ENCODE measurements at regions not wholly inside any gene's neighbourhood (a gene's known extent, or its start where the extent isn't known, plus 50 kb on each side); places are given as distances from the start of the nearest gene placed in this dataset.

DNA sequence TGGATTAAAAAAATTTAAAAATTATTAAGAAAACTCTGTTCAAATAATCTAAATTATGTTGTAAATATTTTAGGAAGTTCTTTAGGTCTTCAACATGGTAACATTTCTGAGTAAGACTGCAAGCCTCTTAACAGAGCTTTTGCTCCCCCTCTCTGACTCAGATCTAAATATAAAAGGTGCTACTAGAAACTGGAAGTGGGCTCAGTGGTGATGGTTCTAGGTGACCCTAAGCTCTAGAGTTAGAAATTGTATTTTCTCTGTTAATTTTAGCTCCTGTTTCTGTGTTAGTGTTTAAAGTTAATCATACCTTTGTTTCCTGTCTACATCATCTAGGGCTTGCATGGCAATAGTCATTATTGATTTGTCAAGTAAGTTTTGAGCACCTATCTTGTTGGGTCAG lies 159.9 kb upstream of the MEIS2 start:
- DNase-seq (ENCODE audit: low read depth, low spot score): no peak

DNA sequence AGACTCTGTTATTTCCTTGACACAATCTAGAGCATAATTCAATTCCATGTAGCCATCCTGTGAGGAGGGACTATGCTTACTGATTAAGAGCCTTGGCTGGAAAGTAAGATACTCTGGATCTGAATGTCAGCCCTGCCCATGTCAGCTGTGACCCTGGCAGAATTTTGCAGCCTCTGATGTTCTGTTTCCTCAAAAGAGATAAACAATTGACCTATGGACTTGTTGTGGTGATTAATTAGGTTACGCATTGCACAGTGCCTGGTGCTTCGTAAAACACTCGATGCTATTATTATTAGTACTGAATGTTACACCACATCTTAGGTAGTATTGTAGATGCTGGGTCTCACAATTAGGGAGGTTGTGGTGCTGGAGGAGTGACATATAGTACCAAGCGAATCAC lies 161.3 kb upstream of the MEIS2 start:
- DNase-seq (ENCODE audit: low read depth, low spot score): no peak

DNA sequence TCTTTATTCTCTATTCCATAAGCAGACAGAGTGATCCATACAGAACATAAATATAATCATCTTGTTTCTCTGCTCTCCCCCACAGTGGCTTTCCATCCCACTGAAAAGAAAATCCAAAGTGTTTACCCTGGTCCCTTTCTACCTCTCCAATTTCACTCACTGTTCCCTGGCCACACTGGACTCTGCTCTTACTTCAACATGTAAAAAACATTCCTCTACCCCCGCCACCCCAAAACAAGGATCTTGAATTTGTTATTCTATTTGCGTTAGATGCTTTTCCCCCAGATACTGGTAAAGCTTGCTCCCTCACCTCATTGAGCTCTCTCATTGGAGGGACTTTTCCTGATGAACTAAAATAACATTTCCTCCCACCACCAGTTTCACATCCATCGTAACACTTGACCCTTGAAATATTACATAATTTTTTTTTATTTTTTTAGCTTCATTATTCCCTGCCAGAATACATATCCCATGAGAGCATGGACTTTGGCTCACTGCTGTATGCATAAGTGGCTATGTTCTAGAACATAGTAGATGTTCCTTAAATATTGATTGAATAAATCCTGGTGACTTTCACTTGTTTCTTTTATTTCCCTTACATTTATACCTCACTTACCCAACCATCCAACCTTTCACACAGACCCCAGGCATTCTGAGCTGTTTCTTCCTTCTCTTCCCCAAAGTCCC lies 162.7 kb upstream of the MEIS2 start:
- DNase-seq (ENCODE audit: low read depth, low spot score): no peak

DNA sequence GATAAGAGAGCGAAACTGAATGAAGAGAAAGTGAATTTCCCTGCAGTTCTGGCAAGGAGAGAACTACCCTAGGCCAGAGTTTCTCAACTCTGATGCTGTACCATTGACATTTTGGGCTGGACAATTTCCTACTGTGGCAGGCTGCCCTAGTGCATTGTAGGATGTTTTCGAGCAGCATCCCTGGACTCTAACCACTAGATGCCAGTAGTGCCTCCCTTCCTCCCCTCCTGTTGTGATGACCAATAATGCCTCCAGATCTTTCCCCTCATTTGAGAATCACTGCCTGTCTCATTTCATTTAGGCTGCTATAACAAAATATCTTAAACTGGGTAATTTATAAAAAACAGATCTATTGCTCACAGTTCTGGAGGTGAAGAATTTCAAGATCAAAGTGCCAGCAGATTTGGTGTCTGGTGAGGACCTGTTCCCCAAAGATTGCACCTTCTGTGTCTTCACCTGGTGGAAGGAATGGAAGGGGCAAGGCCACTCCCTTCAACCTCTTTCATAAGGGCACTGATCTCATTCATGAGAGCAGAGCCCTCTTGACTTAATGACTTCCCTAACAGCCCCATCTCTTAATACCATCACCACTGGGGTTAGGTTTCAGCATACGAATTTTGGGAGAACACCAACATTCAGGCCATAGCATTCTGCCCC lies 188.9 kb upstream of the MEIS2 start:
- DNase-seq (ENCODE audit: low read depth, low spot score): no peak

DNA sequence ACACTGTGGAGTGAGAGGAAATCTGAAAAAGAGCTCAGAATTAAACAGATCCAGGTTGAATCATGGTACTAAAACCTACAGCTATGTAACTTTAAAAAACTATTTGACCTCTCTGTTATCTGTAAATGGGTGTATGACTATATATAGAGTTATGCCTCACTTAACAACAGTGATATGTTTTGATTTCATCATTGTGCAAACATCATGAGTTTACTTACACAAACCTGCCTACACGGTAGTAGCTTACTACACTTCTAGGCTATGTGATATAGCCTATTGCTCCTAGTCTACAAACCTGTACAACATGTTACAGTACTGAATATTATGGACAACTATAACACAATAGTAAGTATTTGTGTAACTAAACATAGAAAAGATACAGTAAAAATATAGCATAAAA lies 191.6 kb upstream of the MEIS2 start:
- DNase-seq (ENCODE audit: low read depth, low spot score): no peak

DNA sequence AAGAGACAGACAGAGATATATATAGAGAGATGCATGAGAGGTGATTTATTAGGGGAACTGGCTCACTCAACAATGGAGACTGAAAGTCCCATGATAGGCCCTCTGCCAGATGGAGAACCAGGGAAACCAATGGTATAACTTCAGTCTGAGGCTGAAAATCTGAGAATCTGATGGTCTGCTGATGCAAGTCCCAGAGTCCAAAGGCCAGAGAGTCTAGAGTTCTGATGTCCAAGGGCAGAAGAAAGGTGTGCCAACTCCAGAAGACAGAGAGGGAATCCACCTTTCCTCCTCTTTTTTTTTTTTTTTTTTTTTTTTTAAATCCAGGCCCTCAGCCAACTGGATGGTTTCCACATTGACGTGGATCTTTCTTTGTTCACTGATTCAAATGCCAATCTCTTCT lies 197.9 kb upstream of the MEIS2 start:
- DNase-seq (ENCODE audit: low read depth, low spot score): no peak

DNA sequence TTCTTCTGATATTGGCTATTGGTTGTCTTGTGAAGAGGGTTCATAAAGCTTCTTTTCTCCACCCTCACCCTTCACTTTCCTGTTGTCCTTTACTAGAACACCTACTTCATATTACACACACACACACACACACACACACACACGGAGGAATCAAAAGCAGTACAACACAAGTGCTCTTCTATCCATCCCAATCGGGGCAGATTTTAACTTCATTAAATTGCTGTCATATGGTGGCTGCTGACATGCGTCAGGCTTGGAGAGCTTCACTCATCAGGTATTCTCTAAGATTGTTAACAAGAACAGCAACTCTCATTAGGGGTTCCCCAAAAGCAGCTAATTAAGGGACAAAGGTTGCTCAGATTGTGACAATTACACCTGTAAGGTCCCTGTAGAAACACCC lies 239.1 kb upstream of the MEIS2 start:
- no peak for DNase-seq (ENCODE audit: low read depth, low spot score)

DNA sequence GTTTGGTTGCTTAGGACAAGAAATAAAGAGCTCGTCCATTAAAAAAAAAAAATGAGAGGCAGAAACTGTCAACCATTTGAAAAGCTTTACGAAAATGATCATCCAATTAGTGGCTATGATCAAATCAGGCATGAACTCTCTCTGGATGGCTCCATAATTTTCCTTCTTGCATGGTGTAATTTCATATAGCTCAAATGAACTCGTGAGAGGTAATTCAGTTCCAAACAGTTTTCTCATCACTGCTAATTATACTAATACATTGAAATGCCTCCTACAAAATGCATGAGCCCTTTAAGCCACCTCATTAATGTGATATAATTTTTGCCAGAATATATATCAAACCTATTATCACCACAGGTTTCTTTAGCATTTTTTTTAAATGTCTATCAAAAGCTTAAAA lies 239.5 kb upstream of the MEIS2 start:
- no peak for DNase-seq (ENCODE audit: low read depth, low spot score)

DNA sequence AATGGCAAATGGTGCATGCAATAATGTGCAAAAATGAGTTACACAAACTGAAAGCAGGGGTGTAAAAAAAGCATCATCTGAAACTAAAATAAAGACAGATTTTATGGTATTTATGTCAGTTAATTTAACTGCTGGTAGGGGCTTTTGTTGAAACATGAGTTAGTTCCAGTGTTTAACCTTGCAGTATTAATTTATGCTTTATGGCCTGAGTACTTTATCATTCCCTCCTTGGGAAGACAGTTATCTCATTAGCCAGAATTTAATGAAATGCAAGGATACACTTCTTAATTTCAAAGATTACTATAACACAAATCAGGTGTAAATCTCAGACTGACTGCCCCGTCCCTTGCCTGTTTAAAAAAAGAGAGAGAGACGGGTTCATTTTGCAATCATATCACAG lies 240.1 kb upstream of the MEIS2 start:
- DNase-seq (ENCODE audit: low read depth, low spot score): no peak

DNA sequence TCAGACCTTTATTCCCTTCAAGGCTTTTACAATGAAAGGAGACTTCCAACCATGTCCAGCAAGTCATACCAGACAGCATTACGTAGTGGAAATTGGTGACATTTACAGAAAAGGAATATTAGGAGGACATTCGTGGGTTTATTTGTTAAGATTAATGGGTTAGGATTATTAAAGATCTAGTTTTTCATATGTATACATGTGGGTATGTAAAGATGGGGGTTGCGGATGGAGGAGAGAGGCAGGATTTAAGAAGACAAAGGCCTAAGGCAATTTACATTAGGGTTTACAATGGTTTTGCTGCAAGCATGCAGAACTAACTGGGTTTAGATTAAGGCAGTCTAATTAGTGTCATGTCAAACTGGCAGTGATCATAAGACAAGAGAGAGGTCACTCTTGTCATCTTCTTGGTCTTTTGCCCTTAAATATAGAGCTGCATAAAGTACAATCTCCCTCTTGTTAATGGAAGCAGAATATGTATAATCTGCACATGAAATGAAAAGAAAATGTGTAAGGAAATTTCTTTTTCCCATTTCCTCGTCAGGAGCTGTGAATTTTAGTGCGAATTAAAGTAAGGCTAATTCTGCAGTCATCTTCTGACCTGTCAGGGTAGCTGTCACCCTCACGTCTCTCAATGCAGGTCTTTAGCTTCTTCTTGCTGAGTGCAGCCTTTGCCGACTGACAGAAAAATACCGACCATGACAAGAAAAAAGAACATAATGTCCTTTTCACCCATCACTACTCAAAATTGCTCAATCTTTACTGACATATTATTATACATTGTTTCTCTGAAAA lies 258.9 kb upstream of the MEIS2 start:
- no peak for DNase-seq (ENCODE audit: low read depth, low spot score)

DNA sequence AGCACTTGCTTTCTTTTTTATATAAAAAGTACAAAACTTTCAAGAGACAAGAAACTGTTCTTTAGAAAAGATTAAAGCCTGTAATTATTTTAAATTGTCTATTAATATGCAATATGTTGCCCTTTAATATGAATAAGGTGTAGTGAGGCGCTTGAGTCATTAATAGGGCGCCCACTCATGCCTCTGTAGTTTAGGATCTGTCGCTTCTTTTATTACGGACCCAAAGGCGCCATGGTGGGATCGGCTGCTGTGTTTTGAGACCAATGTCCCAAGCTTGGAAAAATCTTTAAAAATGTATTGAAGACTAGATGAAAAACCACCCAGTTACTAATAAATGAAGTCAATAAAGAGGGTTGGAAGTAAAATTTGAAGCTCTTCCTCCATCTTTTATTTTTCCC lies 259.5 kb upstream of the MEIS2 start:
- no peak for DNase-seq (ENCODE audit: low read depth, low spot score)

DNA sequence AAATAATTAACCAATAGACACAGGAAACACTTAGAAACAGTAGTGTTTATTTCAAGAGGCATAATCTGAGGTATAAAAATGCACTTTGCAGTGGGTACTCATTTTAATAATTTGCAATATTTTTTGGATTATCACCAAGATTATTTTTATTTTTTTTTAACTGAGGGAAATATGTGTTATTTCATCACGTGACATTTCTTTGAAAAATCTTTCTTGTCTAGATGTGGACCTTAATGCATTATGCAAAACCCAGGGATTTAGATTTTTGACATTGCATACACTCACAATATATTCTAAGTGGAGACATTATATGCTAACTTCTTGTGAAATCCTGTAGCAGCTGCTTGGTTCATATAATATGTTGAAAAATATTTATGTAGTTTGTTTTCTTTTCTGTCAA lies 260.4 kb upstream of the MEIS2 start:
- DNase-seq (ENCODE audit: low read depth, low spot score): no peak

DNA sequence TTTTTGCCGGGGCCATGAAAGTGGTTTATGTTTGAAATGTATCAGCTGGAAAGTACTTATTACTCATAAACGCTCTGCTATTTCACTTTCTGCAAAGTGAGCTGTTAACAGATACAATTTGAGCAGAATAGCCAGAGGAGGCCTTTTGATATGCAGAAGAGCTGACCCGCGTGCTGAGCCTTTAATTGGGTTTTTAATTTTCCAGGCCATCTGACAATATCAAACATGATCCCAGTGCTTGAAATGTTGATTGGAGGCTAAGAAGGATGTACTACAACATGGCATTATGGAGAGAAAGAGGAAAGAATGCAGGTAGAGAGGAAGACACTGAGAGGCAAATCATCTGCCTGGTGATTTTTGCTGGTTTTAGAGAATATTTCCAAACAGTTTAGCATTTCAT lies 261.3 kb upstream of the MEIS2 start:
- no peak for DNase-seq (ENCODE audit: low read depth, low spot score)

DNA sequence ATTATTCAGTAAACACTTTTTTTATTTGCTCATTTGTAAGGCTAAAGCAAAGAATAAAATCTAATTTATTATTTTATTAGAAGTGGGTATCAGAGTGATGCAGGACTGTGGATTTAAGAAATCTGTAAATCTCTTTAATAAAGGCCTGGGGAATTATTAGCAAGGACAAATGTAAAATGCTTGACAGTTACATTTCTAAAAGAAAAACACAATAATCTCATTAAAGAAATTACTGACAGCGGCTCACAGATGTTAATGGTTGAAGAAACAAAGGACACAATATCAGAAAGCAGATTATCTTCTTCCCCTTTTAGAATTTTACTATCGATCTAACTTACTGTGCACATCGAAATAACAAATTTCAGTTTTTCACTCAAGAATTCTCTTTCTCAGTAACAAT lies 262.1 kb upstream of the MEIS2 start:
- no peak for DNase-seq (ENCODE audit: low read depth, low spot score)

DNA sequence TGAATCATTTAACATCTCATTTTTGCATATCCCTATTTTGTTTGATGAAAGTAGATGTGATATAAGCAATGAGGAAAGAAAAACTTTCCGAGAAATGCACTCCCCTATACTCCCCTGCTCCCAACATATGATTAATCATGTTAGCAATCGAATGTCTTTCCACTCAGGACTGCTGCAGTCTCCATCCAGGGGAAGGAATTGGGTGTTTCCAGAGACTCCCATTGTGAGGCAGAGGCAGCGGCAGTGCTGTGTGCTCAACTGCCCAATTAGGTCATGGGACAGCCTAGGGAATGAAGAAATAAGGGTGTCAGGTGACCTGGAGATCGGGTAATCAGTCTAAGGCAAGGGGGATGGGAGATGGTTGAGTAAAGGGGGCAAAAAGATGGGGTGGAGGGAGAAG lies 268.6 kb upstream of the MEIS2 start:
- DNase-seq (ENCODE audit: low read depth, low spot score): no peak

DNA sequence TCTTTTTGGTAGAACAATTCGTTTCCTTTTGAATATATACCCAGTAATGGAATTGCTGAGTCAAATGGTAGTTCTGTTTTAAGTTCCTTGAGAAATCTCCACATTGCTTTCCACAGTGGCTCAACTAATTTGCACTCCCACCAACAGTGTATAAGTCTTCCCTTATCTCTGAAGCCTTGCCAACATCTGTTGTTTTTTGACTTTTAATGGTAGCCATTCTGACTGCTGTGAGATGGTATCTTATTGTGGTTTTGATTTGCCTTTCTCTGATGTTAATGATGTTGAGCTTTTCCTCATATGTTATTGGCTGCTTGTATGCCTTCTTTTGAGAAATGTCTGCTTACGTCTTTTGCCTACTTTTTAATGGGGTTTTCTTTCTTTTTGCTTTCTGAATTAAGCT lies 270.6 kb upstream of the MEIS2 start:
- DNase-seq (ENCODE audit: low read depth, low spot score): no peak

DNA sequence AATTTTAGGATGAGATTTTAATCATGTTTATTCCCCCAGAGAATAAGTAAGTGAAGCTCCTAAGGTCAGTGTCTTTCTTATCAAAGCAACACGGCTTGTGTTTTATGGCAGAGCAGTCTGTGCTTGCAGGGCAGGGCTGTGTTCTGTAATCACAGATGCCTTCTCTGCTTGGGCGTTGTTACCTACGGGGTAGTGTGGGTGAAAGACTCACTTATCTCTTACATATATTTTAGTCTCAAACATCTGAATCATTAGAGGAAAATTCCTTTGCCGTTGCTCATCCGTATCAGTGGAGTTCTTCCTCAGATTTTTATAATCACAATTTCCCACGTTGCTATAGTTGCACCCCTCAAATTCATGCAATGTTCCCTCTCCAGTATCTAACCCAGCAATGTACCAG lies 271.7 kb upstream of the MEIS2 start:
- DNase-seq (ENCODE audit: low read depth, low spot score): no peak

DNA sequence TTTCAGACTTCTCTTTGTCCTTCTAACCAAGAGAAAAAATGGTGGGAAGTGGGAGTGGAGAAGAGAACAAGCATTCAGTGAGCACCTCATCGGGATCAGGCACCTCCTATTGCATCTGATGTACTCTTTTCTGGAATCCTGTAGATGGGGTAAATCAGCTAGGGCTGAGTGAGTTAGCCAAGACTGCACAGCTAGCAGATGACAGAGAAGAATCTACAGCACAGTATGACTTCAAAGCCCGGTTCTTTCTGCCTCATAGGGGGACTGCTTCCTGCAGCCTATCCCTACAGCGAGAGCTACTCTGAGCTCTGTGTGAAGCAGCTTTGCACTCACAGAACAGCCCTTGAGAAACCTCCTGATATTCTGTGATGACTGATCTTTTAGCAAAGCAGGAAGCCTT lies 275.2 kb upstream of the MEIS2 start:
- DNase-seq (ENCODE audit: low read depth, low spot score): no peak

DNA sequence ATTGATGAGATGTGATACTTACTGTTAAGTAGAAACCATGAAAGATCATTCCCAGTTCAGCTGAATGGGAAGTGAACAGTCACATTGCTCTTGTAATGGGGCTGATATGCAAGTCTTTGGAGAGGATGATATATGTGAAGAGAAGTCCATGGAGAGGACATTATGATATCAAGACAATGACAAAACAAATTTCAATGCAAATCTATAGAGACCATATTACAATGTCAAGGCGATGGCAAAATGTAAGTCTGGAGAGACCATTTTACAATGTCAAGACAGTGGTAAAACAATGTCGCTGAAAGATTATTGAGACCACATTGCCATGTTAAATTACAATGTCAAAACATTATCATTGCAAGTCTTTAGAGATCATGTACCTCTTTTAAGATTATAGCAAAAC lies 277.1 kb upstream of the MEIS2 start:
- no peak for DNase-seq (ENCODE audit: low read depth, low spot score)

DNA sequence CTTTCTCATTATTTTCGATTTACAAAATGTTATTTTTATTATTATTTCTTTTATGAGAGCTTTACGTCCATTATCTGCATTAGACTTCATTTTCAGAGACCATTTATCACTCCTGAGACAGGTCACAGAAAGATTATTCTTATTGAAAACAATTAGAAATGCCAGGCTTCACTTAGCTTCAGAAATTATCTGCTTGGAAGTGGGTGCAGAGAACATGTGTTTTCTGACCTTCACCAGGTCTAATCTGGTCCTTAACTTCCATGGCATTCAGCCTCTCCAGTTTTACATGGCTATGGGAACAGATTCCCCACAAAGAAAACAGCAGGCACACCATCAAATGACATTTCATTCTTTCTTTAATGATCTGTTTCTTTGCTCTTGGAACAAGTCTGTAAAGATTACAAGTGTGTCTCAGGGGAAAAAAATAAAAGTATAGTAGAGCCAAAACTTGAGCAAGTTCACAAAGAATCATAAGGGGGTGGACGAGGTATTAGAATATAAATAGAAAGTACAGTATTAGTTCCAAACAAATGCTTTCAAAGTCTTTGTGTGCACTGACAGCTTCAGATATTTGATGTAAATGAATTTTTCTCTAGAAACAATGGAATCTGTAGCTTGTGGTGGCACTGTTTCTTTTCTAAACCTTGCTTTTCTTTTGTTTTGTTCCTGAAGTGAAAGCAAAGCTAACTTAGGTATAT lies 294.2 kb upstream of the MEIS2 start:
- no peak for DNase-seq (ENCODE audit: low read depth, low spot score)

DNA sequence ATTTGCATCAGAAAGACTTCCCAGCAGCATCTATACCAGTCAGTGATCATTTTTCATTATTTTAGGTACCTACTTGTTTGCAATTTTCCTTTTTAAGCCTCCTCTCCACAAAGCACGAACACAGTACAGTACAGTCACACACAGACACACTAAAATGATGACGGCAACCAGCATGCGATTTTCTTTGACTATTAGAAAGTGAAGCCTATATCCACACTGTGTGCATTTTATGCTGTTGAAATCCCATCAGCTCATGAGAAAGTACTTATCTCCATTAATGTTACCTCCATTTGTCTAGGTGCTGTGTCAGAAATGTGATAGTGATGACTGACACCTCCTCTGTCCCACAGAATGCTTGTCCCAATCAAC lies 294.7 kb upstream of the MEIS2 start:
- DNase-seq (ENCODE audit: low read depth, low spot score): no peak

DNA sequence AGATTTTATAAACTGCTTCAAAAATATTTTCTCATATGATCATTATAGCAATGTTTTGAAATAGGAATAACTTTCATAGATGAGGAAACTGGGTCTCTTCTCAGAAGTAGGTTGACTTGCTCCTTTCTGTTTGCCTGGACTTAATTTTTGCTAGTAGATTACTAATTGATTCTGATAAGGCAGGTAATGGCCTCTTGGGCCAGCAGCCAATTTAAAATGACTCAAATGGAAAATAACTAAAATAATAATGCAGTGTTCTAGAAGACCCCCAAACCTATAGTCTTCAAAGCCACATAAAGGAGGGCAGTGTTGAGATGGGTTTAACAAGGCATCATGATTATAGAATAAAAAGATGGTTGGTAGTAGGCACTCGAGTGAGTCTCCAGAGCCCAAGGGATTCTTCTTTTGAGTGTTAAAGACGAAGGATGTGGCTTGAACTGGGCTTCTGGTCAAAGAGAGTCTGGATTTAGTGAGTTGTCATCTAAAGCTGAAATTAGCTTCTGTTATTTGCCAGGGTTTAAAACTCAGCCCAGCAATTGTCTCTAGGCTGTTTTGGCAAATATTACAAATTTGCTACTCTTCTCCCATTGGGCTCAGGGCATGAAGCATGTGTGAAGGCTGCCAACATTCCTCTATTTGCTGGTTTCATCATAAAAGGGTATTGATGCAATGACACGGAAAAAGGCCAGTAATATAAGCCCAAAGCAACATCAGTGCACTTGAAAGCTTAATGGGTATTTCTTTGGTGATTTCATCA lies 297.1 kb upstream of the MEIS2 start:
- no peak for DNase-seq (ENCODE audit: low read depth, low spot score)
